SW480 (cell line): ENCODE measurements at regions not wholly inside any gene's neighbourhood (a gene's known extent, or its start where the extent isn't known, plus 50 kb on each side); places are given as distances from the start of the nearest gene placed in this dataset.
"Not testable (repeated sequence)": the region's sequence is repeated elsewhere in the genome, so short reads cannot be mapped to it uniquely, and the experiment has no call there.

Source experiments
- DNase-seq: peaks from one replicate; pipeline ENCODE4 v3.0.0-alpha.2; 2016; ENCODE audit warnings: low spot score

DNA sequence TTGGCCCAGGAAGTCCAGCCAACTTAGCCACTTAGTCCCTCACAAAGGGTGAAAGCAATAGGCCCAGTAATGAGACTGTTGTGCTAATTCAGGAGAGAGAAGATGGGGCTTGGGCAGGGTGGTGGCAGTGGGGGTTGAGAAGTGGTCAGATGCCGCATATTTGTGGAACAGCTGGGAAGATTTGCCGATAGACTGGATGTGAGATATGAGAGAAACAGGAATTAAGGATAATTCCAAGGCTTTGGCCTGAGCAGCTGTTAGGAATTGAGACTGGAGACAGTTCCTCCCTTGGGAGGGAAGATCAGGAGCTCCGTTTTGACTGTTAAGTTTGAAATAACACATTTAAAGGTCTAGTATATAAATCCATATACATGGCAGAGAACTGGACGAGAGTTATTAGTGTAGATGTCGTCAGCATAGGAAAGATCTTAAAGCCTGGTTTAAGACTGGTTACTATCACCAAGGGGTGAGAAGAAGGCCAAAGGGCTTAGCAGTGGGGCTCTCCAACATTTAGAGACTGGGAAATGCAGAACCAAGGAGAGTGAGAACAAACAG lies 323.7 kb upstream of the FAM78B start:
- DNase-seq: no peak

DNA sequence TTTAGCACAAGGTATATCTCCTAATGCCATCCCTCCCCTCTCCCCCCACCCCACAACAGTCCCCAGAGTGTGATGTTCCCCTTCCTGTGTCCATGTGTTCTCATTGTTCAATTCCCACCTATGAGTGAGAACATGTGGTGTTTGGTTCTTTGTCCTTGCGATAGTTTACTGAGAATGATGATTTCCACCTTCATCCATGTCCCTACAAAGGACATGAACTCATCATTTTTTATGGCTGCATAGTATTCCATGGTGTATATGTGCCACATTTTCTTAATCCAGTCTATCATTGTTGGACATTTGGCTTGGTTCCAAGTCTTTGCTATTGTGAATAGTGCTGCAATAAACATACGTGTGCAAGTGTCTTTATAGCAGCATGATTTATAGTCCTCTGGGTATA lies 327.0 kb upstream of the FAM78B start:
- not testable (repeated sequence) for DNase-seq

DNA sequence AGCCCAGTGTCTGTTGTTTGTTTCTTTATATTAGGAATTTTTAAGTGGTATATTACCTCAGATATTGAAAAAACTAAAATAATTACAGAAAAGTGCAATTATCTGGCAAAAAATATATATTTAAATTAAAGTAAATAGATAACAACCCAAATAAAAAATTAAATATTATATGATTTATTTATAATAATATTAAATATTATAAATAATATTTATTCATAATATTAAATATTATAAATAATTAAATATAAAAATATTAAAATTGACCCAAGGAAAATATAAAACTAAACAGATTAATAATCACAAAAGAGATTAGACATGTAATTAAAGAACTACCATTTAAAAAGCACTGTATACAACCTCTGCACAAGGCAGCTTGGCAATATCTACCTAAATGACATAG lies 331.9 kb upstream of the POGK start:
- no peak for DNase-seq

DNA sequence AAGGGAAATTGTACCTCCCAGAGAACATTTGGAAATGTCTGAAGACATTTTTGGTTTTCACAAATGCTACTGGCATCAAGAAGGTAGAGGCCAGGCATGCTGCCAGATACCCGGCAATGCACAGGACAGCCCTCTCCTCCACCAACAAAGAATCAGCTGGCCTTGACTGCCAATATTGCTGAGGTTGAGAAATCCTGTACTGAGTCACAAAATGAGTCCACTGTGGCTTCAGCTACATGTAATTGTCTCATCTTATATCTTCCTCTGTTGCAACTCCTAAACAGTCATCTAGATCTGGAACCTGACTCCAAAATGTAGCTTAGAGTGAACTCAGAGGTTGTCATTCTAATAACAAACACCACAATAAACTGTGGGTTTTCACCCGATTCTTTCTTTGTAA lies 327.5 kb upstream of the POGK start:
- no peak for DNase-seq

DNA sequence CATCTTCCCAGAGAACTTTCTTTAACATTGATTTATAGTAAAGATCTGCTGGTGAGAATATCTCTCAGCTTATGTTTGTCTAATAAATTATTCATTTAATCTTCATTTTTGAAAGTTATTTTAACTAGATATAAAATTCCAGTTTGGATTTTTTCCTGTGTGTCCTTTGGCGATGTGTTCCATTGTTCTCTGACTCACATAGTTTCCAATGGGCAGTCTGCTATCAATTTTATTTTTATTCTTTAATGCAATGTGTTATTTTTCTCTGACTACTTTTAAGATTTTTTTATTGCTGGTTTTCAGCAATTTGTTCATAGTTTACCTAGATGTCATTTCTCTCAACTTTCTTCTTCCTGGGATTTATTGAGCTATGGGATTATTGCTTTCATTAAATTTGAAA lies 325.2 kb upstream of the POGK start:
- DNase-seq: no peak

DNA sequence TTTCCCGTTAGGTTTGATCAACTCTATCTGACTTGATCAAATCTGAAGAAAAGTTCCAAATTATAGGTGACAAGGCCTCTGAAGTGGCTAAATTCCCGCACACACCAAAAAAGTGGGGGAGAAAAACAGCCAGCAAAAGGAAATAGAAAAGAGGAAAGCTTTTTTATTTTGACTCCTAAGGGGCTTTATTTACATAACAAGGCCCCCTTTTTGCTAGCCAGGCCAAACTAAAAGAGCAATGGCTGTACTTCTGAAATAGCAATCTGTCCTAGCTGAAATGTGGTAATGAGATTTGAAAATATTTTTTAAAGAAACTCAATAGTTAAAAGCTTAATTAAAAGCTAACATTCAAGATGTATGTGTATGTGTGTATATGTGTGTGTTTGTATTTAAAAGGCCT lies 311.5 kb upstream of the POGK start:
- DNase-seq: no peak

DNA sequence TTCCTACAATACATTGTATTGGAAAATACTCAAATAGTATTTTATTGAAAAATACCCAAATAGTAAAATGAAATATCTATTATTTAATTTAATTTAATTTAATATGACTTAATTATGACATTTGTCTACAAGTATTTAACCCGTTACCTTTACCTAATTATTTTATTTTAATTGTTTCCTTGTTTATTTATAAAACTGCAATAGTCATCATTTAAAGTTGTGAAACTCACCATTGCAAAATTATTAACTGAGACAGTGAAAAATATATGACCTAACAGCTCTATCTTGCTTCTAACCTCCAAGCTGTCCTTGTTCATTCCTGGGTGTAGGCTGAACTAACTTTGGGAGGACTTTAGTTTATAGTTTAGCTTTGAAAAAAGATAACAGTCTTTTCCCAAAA lies 300.6 kb upstream of the POGK start:
- DNase-seq: no peak

DNA sequence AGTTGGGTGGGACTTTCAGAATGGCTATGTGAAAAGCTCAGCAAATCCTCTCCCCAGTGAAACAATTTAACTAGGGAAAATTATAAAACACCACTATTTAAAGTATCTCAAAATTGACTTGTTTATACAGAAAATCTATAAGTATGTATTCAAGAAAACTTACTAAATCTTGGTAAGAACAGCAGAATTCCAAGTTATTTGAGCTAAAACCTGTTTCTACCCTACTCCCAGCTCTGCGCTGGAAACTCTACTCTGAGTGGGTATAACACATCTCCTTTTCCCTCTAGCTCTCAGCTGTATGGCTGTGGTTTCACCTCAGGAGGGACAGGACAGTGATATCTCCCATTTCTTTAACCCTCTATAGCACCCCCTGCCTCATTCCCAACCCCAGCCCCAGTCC lies 295.2 kb upstream of the POGK start:
- no peak for DNase-seq

DNA sequence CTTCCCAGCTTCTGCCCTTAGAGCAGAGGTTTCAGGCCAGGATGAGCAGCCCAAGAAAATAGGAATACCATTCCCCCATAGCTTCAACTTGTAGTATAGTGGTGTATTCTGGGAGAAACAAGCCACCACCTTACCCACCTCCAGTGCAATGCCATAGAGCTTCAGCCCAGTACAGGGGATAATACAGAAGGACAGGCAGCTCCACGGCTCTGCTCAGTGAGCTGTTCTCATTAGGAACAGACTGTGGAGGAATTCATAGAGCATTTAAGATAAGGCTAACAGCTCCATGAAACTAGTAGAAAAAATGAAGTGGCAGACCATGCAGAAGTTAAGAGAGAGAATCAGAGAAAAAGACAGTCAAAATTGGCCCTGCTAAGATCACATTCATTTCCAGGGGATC lies 294.7 kb upstream of the POGK start:
- no peak for DNase-seq

DNA sequence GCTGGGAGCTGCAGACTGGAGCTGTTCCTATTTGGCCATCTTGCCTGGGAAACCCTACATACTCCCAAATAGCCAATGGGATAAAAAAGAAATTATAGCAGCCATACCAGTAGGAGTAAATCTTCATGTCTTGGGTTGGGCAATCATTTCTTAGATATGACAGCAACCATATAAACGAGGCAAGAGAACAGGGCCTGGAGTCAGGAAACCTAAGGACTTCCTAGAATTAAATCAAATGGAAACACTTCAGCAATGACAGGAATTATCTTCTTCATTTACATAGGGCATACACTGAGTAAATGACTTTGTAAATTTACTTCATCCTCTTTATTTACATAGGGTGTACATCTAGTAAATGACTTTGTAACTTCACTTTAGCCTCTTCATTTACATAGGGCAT lies 286.6 kb upstream of the POGK start:
- DNase-seq: no peak

DNA sequence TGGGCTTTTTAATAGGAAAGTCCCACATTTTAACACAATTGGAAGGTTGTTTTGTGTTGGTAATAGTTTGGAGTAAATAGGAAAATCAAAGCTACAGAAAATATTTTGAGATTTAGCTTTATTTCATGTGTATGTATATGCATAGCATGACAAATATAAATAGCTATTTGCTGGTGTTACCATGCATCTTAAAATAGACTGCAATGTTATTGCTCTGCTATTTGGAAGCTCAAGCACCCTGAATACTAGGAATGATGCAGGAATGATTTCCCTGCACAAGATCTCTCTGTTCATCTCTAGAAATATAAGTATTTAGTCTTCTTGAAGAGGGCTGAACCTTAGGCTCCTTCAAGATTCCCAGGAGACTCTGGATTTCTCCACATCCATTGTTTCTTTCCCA lies 268.3 kb upstream of the POGK start:
- DNase-seq: no peak

DNA sequence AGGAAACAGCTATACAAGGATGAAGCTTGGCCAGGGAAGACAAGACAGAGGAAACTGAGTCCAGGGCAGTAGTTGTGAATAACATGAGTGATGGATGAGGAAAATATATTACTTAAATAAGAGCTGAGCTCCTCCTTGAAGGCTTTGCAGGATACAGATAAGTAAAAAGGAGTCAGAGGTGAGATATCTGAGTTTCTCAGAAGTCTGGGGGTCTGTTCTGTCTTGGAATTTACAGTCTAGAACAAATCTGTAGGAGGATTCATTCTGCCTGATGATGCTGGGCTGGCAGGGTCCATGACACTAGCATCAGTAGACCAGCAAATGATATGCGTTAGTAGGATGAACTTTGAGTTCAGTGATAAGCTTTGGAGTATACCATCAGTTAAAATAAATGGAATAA lies 266.1 kb upstream of the POGK start:
- no peak for DNase-seq

DNA sequence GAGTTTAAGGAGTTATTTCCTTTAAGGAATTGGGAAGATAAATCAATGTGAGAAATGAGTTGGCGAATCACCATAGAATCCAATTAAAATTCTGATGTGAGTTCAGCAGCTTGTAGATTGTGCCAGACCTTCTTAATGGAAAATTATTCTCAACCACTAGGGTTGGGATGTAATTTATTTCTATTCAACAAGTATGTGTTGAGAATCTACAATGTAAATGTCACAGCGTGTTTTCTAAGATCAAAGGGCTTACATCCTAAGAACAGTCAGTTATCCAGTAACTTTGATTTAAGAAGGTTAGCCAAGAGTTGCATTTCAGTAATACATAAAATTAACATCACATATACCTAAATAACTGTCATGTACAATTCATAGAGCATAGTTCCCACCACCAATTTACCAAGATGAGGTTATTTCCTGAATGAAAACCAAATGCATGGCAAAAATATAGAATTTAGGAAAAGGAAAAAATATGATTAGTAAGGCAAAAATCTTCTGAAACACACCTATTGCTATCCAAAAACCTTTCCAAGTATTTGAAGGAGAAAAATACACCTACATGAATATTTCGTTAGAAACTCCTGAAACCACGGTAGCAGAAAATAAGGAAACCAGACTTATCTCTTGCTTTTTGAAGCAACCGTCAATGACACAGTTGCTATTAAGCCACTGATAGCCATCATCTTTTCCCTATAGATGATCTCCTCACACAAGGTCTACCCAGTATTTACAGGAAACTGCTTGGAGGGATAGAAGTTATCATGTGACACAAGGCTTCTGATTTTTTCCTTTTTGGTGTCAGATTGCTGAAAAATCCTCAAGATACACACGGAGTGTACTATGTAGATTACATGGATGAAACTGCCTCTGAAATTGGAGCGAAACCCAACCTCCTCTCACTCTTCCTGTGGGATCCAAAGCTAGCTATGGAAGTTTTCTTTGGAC lies 259.4 kb upstream of the POGK start:
- DNase-seq: no peak

DNA sequence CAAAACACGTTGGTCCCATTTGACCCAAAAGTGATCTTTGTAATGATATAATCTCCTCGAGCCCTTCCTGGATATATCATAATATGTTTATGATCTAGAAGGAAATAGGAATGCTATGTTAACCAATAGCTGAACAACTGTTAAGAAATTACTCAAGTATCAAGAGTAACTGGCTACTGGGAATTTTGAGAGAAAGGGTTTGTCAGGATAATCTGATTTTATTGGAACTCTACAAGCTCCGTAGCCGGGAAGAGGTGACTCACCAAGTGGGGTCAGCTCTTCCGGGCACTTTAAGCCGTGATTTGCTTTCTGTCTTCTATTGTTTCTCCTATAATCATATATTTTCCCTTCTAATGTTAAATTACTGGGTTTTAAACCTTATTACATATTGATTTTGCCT lies 250.5 kb upstream of the POGK start:
- no peak for DNase-seq

DNA sequence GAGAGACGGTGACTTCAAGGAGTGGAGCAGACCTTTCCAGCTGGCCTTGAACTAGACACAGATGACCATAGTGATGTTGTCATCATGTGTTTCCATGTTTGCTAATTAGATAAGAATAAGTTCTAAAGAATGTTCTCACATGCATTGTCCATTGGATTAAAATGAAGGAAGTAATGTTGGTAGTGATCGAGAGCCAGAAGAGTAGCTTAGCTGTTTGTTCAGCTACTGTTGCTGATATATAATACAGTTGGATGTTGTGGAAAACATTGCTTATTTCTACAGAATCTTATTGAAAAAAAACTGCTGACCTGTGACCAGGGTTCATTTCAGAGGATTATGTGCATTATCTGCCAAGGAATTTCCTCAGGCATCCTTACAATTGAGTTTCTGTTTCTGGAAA lies 249.1 kb upstream of the POGK start:
- DNase-seq: no peak

DNA sequence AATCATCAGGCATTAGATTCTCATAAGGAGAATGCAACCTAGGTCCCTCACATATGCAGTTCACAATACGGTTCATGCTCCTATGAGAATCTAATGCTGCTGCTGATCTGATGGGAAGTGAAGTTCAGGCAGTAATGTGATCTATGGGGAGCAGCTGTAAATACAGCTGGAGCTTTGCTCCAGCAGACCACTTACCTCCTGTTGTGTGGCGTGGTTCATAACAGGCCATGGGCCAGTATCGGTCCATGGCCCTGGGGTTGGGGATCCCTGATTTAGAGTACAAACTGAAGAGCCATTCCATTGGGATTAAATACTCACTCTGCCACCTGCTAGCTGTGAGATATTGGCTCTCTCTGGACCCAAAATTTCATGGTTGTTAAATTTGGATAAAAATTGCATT lies 244.6 kb upstream of the POGK start:
- DNase-seq: no peak

DNA sequence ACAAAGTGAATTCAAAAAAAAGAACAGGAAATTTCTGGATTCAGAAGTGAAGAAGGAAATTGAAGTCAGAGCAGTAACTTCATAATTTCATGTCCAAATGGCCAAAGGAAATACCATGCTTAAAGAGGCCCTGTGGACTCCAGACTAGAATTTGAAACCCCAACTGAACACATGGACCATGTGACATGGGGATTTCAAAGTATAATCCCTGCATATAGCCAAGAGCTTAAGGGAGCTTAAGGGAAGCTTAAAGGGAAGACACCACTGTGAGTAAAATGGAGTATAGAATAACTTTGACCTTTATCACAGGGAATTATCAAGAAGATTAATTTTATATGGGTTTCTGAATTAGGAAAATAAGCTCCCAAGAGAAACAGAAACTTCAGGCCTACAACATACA lies 241.8 kb upstream of the POGK start:
- no peak for DNase-seq

DNA sequence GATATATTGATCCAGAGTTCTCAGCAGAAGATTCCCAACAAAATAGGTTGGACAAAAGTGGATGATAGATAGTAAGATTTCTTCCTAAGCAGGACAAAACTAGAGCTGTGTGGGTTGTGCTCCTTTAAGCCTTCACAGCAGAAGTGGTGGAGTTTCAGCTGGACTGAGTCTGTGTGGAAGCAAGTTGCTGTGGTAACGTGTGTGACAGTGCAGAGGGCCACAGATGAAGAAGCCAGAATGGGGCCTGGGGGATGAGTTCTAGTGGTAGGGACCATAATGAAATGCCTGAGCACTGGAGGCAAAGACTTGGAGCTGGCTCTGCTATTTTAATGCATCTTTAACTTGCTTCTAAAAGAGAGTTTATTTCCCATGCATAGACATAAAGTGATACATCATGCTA lies 238.7 kb upstream of the POGK start:
- no peak for DNase-seq

DNA sequence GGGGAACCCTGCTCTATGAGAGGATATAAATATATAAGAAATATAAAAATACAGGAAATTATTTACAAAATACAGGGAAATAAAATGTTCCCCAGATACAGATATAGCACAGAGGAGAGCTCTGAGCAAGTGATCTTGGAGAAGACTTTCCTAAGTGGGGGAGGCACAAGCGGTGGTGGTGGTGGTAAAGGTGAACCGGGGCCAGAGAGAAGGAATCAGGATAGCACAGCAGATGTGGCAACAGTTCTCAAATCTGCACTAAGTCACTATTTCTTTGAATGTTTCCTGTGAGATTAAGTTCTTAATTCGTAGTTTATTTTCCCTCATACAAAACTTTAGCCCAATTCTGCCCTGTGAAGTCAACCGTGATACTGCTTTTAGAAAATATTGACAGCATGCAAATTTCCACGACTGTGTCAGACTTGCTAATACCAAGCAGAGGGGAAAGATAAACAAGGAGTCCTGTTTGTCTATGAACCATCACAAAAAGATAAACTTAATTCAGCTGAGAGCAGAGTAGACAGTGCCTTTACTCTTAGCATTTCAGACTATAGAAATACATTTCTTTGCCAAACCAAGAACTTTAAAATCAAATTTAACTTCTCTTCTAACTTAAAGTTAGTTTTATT lies 237.5 kb upstream of the POGK start:
- DNase-seq: no peak

DNA sequence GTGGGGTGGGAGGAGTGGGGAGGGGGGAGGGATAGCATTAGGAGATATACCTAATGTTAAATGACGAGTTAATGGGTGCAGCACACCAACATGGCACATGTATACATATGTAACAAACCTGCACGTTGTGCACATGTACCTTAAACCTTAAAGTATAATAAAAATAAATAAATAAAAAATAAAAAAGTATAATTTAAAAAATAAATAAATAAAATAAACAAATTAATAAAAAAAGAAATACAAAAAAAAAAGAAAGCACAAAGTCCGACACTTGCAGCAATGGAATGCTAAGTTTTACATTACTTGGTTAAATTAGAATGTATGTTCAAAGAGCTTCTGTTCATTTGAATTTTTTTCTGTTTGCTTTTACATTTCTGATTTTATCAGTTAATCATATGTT lies 236.5 kb upstream of the POGK start:
- DNase-seq: not testable (repeated sequence)

DNA sequence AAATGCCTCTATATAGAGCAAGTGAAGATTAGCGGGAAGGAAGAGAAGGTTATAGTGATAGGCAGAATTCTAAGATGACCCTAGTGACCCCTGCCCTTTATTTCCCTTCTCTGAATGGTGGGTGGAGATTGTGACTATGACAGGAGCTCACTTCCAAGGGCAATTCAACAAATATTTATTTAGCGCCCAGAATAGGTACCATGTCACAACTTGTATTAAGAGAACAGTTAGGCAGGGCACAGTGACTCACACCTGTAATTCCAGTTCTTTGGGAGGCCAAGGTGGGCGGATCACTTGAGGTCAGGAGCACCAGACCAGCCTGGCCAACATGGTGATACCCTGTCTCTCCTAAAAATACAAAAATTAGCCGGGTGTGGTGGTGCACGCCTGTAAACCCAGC lies 236.0 kb upstream of the POGK start:
- no peak for DNase-seq

DNA sequence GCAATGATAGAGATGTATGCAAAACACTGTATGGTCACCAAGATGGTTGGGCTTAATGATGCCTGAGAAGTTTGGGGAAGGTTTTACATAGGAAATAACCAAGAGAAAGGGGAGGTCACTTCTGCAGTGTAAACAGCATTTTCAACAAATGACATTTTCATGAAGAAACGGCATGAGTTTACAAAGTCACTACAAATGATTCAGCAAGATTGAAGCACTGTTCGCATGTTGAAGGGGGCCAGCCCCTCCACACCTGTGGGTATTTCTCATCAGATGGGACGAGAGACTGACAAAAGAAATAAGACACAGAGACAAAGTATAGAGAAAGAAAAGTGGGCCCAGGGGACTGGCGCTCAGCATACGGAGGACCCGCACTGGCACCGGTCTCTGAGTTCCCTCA lies 234.1 kb upstream of the POGK start:
- no peak for DNase-seq

DNA sequence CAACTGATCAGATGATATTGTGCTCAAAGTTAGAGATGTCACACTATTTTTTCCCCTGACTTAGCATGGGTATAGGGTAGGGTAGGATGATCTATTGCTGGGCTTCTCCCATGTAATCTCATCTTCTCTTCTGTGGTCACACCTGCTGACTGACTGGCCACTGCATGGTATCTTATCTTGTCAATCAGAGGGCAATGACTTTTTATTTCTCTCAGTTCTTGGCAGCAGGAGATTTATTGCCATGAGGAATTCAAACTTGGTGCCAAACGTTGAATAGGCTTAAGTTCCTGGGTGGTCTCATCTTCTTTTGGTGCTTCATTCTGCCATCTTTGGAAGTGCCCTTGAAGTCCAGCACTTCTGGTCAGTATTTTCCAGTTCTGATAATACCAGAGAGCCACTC lies 226.4 kb upstream of the POGK start:
- no peak for DNase-seq

DNA sequence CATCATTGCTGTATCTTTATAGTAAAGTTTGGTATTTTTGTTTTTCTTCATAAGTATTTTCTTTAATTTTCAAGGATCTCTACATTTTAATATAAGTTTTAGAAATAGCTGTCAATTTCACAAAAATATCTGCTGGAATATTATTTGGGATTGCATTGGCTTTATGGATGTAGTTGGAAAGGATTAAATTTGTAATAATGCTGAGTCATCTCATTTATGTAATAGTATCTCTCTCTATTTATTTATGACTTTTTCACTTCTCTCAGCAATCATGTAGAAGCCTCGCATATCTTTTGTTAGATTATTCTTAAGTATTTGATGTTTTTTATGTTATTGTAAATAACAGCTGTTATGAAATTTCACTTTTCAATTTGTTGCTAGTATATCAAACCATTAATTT lies 223.1 kb upstream of the POGK start:
- DNase-seq: no peak
